GM18517 (cell line): ENCODE measurements at regions not wholly inside any gene's neighbourhood (a gene's known extent, or its start where the extent isn't known, plus 50 kb on each side); places are given as distances from the start of the nearest gene placed in this dataset.
"Not testable (repeated sequence)": the region's sequence is repeated elsewhere in the genome, so short reads cannot be mapped to it uniquely, and the experiment has no call there.

Source experiments
- ATAC-seq: cut with Tn5 transposase; IDR thresholded peaks from one replicate; pipeline ENCODE4 v1.9.1; 2021; ENCODE audit warnings: mild to moderate bottlenecking, moderate library complexity; ENCODE audit not compliant: unreplicated experiment

DNA sequence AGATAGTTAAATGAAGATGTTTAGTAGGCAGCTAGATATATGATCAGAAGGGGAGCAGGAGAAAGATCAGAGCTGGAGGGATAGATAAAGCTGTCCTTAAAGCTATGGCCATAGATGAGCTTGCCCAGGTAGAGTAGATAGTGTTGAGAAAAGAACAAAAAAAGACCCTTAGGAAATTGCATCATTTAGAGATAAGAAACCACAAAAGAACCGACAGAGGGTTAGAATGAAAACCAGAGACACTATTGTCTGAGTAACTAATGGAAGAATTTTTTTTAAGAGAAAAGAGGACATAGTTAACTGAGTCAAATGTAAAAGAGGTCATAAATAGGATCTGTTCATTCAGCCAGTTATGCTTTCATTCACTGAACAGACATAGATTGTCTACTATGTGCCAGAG lies 101.8 kb downstream of the TNFAIP3 start:
- ATAC-seq = peak; percentile 46

DNA sequence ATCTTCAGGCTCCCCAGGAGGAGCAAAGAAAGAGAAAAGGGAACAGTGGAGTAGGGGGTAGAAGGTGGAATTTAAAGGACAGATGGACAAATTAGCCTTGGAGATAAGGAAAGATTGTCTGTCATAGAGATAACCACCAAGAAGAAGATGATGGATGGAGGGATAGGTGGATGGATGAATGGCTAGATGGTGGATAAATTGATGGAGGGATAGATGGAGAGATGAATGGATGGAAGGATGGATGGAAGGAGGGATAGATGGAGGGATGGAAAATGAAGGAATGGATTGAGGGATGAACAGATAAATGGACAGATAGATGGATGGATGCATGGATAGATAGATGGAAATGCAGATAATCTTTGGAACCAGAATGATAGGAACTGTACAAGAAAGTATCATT lies 102.8 kb downstream of the TNFAIP3 start:
- no peak for ATAC-seq

DNA sequence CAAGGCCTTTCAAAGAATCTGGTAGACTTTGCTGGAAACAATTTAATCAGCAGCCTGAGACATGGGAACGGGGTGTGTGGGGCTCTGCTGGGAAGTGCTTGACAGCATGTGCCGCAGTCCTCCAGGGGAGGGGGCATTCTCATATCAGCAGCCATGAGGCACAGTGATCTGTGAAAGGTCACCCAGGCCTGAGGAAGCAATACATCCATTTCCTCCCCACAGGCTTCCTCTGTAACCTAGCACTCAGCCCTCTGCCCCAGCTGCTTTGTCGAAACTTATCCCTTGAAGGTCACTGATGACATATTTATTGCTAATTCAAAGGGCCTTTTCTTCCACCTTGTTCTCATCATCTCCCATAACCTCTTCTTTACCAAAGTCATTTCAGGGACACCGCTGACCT lies 103.3 kb downstream of the TNFAIP3 start:
- ATAC-seq = no peak

DNA sequence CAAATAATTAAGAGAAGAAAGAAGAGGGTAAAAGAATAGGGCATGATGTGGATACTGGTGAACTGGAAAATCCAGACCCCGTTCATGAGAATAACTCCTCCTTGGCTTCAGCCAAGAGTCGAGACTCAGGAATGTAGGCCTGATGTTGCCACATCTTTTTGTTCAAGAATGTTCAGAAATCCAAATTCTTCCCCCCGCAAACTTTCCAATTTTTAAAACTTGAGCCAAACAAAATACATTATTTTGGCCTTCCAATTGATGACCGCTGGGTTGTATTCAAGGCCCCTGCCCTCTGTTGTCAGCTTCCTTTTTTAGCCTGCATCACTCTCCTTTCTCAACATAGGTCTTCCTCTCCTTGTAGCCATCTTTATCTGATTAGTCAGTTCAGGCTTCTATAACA lies 106.1 kb downstream of the TNFAIP3 start:
- ATAC-seq = no peak

DNA sequence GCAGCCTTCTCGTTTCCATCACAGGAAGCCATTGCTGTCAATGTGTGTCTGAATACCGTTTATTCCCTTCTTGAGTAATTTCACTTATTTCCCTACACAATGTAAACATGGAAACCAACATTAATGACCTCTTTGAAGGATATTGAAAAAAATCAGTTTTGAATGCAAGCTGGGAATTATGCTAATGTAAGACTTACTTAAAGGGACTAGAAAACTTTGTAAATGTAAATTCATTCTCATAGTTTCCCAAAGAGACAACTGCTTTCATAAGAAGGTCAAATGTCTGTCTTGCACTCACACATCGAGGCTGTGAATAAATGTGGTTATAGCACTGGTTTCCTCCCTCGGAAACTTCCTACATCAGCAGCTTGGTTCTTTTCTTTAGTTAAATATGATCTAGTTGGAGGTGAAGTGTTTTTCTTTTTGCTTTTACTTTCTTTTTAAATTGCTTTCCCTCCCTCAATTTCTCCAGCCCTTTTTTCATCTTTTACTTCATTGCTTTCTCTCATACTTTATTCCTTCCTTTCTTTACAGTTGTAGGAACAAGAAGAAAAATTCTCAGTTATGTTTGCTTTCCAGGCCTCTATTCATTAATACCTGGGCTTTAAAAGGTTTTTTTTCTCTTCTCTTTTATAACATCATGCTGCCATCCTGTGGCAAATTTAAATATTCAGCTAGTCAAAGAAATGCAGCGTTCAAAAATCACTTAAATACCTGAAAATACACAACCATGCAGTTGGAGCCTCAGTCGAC lies 108.3 kb downstream of the TNFAIP3 start:
- ATAC-seq = no peak

DNA sequence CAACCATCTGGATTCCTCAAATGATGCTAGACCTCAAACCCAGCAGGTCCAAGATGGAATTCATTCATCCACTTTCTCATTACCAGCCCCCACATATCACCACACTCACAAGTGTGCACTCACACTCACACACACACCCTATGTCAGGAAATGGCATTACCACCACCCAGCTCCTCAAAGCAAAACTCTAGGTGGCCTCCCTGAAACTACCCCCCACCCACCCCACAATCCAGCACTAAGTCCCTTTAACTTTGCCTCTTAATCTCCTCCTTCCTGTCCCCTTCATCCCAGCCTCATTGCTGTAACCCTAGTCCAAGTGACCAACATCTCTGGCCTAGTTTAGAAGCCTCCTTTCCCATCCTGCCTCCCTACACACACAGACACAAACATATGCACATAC lies 109.4 kb downstream of the TNFAIP3 start:
- no peak for ATAC-seq

DNA sequence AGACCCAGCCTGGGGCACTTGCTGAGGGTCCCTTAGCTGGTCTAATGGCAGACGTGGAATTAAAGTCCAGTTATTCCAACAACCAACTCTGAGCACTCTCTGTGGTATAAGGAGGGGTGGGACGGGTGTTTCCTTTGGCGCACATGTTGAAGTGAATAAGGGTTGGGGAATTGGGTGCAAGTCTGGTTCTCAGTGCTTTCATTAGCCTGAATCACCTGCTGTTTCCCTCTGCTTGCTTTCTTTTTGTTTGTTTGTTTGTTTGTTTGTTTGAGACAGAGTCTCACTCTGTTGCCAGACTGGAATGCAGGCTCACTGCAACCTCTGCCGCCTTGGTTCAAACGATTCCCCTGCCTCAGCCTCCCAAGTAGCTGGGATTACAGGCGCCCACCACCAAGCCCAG lies 110.1 kb downstream of the TNFAIP3 start:
- no peak for ATAC-seq

DNA sequence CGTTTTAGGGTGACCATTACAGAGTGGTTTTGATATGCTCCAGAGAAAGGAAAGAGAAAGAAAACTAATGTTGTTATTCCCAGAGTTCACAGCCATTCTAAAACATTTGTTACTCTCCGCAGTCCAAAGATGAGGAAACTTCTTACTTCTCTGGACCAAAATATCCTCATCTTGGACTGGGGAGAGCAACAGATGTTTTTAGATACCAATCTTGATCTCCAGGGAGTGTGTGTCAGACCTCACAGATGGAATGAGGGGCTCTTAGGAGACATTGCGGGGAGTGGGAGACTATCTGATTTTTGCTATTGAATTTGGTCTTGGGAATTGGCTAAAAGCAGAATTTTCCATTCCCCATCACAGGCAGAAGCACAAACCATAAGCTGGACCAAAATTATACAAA lies 110.8 kb downstream of the TNFAIP3 start:
- no peak for ATAC-seq

GRCh38 chr6:137978252-137978896 lies 111.3 kb downstream of the TNFAIP3 start:
- no peak for ATAC-seq

DNA sequence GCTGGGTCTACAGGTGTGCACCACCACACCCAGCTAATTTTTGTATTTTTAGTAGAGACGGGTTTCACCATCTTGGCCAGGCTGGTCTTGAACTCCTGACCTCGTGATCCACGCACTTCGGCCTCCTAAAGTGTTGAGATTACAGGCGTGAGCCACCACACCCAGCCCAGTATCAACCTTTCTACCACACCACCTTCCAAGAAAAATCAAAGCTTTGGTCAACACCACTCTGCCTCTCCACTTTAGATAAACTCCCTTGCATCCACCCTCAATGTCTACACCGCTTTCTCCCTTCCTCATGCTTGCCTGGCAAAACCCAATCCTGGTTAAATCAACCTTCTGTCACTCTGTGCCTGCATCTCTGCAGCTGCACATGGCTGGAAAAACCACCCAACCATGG lies 112.2 kb downstream of the TNFAIP3 start:
- not testable (repeated sequence) for ATAC-seq

GRCh38 chr6:137980777-137981176 lies 113.7 kb downstream of the TNFAIP3 start:
- no peak for ATAC-seq

DNA sequence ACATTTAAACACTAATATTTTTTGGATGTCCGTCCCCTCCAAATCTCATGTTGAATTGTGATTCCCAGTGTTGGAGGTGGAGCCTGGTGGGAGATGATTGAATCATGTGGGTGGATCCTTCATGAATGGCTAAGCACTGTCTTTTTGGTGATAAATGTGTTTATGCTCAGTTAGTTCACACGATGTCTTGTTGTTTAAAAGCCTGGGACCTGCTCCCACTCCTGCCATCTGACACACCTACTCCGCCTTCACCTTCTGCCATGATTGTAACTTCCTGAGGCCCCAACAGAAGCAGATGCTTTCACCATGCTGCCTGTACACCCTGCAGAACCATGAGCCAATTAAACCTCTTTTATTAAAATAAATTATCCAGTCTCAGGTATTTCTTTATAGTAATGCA lies 114.7 kb downstream of the TNFAIP3 start:
- ATAC-seq = no peak

DNA sequence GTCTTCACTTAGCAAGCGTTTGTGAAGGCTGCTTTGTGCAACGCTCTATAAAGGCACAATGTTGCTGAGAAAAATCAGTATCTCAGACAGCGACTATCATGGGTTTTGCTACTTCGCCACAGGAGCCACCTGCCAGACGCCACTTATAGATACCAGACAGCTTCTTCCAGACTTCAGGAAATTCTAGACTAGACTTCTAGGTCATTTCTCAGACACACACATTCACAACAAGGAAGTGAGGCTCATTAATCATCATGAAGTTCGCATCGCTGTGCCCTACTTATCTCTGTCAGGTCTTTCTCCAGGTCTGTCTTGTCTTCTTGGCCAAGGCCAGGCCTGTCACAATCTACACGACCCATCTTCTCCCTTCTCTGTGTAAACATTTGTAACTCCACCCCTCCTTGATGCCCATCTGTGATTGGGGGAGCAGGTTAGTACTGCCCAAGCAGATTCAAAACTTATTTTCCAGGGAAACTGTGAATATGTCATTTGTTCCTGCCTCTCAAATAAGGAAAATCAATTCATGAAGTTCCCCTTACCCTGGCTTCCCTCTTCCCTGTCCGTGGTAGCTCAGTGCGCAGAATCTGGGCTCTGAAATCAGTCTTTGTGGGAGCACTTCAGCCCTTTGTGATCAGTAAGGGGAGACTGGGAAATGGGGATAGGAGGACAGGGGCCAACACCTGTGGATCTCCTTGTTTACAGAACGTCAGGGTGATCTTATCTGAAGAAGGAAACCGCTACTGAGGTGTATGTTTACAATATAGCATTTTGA lies 115.5 kb downstream of the TNFAIP3 start:
- no peak for ATAC-seq

- ATAC-seq = no peak
These were observed 116.2 kb downstream of the TNFAIP3 start for GRCh38 chr6:137983269-137983668.

GRCh38 chr6:137989664-137990063 lies 117.6 kb downstream of the PERP start:
- ATAC-seq = no peak

DNA sequence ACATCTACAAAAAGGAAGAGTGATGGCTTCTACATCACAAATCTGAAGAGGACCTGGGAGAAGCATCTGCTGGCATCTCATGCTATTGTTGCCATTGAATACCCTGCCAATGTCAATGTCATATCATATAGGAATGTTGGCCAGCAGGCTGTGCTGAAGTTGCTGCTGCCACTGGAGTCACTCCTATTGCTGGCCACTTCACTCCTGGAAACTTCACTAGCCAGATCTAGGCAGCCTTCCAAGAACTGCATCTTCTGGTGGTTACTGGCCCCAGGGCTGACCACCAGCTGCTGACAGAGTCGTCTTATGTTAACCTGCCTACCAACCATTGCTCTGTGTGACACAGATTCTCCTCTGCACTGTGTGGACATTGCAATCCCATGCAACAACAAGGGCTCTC lies 111.8 kb downstream of the PERP start:
- no peak for ATAC-seq

DNA sequence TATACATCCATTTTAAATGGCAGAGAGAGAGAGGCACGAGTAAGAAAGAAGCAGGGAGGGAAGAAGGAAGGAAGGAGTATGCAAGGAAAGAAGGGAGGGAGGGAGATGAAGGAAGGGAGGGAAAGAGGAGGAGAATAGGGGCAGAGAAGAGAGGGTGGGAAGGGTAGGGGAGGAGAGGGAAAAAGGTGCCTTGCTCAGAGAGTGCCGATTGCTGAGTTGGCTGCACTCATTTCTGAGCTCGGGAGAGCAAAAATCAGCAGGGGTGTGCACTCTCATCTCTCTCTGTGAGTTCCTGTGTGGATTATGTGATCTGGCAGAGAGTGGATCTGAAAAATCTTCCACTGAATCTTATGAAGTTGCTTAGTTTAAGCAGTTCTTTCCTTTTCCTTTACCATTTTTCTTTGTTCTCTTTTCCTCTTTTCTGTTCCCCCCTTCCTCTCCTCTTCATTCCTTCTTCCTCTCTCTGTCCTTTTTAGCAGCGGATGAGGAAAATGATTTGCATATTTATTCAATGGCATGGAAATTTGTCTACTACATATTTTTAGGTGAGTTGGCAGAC lies 108.7 kb downstream of the PERP start:
- no peak for ATAC-seq

GRCh38 chr6:137999815-138000214 lies 107.4 kb downstream of the PERP start:
- ATAC-seq = no peak

GRCh38 chr6:138000941-138001340 lies 106.3 kb downstream of the PERP start:
- ATAC-seq = no peak

- ATAC-seq = no peak
These were observed 105.4 kb downstream of the PERP start for GRCh38 chr6:138001750-138002349.
